BLaER1 treated with 17β-estradiol and CSF1 and Interleukin-3, amounts not matched to agents 10 nM and 100 nM (cell line): ENCODE measurements at regions not wholly inside any gene's neighbourhood (a gene's known extent, or its start where the extent isn't known, plus 50 kb on each side); places are given as distances from the start of the nearest gene placed in this dataset.

Experiments
- H3K27ac ChIP-seq, 11 experiments: shearing (Covaris generic); formaldehyde crosslinking; 2 replicates each; pipeline ENCODE4 v1.8.1; 2022
- H3K27me3 ChIP-seq, 11 experiments: shearing (Covaris generic); formaldehyde crosslinking; 2 replicates each; pipeline ENCODE4 v1.8.1; 2022
- H3K36me3 ChIP-seq, 11 experiments: shearing (Covaris generic); formaldehyde crosslinking; 2 replicates each; pipeline ENCODE4 v1.8.1; 2022
- H3K4me1 ChIP-seq, 10 experiments: shearing (Covaris generic); formaldehyde crosslinking; 2 replicates each; pipeline ENCODE4 v1.8.1; 2022
- H3K4me2 ChIP-seq, 11 experiments: shearing (Covaris generic); formaldehyde crosslinking; 2 replicates each; pipeline ENCODE4 v1.8.1; 2022
- H3K4me3 ChIP-seq, 10 experiments: shearing (Covaris generic); formaldehyde crosslinking; 2 replicates each; pipeline ENCODE4 v1.8.1; 2022
- H3K9ac ChIP-seq, 11 experiments: shearing (Covaris generic); formaldehyde crosslinking; 2 replicates each; pipeline ENCODE4 v1.8.1; 2022
- H3K9me3 ChIP-seq, 11 experiments: shearing (Covaris generic); formaldehyde crosslinking; replicated peaks in 1 of 11; 2 replicates each; pipeline ENCODE4 v1.8.1; 2022
- H4K20me1 ChIP-seq, 11 experiments: shearing (Covaris generic); formaldehyde crosslinking; 2 replicates each; pipeline ENCODE4 v1.8.1; 2022
- Cebpa-rat ChIP-seq, 11 experiments: shearing (Covaris generic); IDR thresholded peaks; 2 replicates each; pipeline ENCODE4 v1.8.1; 2022

DNA sequence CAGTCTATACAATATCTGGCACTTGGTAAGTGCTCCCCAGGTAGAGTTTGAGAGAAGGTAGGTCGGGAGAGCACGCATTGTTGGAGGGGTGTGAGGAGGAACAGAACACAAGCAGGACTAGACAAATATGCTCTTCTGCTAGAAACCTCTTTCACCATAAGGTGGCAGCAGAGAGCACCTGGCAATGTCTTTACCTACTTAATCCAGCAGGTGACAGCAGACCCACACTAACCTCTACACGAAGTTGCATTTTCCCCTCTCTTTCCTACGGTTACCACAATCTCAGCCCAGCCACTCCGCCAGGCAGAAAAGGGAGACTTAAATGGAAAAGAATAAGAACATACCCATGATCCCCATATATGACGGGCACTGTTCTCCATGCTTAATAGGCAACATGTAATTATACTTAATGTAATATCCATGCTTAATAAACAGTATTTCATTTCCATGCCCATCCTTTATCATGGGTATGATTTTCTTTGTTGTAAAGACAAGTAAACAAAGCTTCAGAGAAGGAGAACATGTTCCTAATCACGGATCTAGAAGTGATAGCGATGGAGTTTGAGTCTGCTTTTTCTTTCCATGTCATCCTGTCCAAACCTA lies 55.1 kb upstream of the CCL2 start:
- Histone ChIP-seq H3K27me3 (no peaks in the 10 kb centered on the region), H3K4me3 (no peak overlapping the region), H3K4me1 (peaks cover 27 to 75% (median 29%) of the 10 kb centered on the region in 10 experiments), H4K20me1 (no peaks in the 10 kb centered on the region), H3K36me3 (no peaks in the 10 kb centered on the region), H3K9me3 (peaks cover 0 to 13% (median 5%) of the 10 kb centered on the region in 11 experiments; a peak in 12 of 22 replicates), H3K9ac (peak overlapping the region in 7 of 11 experiments; percentile 37 to 90 (median 61); a peak in 9 of 22 replicates), H3K4me2 (peak overlapping the region; percentile 61 to 92 (median 80)), H3K27ac (peak overlapping the region in 9 of 11 experiments; percentile 25 to 95 (median 73); a peak in 16 of 22 replicates)
- no peak for TF ChIP-seq Cebpa-rat (IDR thresholded peaks at IDR 0.05)

DNA sequence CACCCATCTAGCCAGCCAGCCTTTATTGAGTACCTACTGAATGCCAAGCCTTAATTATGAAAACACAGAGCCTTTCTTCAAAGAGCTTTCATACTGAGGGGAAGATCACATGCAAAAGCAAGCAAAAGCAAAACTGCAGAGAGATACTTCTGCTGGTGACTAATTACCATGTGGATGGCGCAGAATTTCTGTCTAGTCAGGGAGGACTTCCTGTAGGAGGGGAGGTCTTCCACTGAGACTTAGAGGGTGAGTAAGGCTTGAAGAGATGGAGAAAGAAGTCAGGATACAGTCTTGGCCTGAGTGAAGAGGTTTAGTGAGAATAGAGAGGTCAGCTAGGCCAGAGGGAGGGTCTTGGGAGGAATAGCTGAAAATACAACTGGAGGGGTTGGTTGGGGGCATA lies 53.9 kb upstream of the CCL2 start:
- no peak overlapping the region; a peak in 2 of 20 replicates for H3K4me3 ChIP-seq
- no peak for TF ChIP-seq Cebpa-rat (IDR thresholded peaks at IDR 0.05)
- peak overlapping the region; percentile 61 to 92 (median 80) for H3K4me2 ChIP-seq
- H3K9me3 ChIP-seq: peaks cover 0 to 13% (median 5%) of the 10 kb centered on the region in 11 experiments; a peak in 12 of 22 replicates
- peak overlapping the region in 10 of 11 experiments; percentile 12 to 95 (median 72); a peak in 19 of 22 replicates for H3K27ac ChIP-seq
- peak overlapping the region in 10 of 11 experiments; percentile 14 to 90 (median 56); a peak in 16 of 22 replicates for H3K9ac ChIP-seq
- no peaks in the 10 kb centered on the region for H3K27me3 ChIP-seq
- no peaks in the 10 kb centered on the region for H3K36me3 ChIP-seq
- H4K20me1 ChIP-seq: no peaks in the 10 kb centered on the region
- peaks cover 28 to 82% (median 33%) of the 10 kb centered on the region in 10 experiments for H3K4me1 ChIP-seq

DNA sequence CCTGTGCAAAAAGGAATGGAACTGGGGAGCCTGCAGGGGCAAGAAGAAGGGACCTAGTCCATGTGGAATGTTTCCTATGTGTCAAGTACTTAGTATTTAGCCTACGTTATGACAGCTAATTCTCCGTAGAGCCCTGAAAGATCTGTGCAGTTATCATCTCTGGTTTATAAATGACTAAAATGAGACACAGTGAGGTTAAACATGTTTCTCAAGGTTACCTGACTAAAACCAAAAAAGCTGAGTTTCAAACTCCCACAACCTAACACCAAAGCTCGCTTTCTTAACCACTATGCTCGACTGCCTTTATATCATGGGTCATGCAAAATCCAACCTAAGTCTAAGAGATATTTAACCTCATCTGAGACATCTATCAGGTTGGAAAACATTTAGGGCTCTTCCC lies 53.3 kb upstream of the CCL2 start:
- Histone ChIP-seq H3K36me3 (no peaks in the 10 kb centered on the region), H4K20me1 (no peaks in the 10 kb centered on the region), H3K9me3 (peaks cover 0 to 13% (median 5%) of the 10 kb centered on the region in 11 experiments; a peak in 12 of 22 replicates), H3K4me1 (peaks cover 28 to 88% (median 37%) of the 10 kb centered on the region in 10 experiments), H3K9ac (peak overlapping the region in 4 of 11 experiments; percentile 21 to 90 (median 82); a peak in 6 of 22 replicates), H3K27ac (peak overlapping the region in 9 of 11 experiments; percentile 25 to 95 (median 73); a peak in 15 of 22 replicates), H3K27me3 (no peaks in the 10 kb centered on the region), H3K4me3 (no peak overlapping the region), H3K4me2 (peak overlapping the region; percentile 61 to 92 (median 80))
- TF ChIP-seq Cebpa-rat (IDR thresholded peaks at IDR 0.05): no peak

DNA sequence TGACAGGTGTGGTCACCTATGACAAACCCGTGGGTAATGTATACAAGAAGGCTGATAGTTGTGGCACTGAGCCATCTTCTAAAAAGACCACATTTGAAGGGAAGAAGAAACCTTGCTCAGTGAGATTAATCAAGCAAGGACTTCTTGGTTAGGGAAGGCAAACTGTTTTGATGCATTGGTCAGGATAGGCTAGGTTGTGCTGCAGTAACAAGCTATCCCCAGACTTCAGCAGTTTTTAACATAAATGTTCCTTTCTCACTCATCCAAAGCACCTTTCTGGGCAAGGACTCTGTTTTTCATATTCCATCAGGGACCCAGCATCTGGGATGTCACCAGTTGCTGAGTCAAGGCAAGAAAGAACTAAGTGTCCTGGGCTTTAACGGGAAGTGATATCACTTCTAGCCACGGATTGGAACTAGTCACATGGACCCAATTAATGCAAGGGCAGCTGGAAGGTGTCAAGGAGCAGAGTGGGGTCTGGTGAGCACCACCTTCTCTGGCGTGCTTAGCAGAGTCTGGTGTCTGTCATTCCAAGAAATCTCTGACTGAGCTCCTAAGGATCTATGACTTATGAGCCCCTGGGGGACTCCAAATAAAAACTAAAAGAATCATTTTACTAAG lies 52.0 kb upstream of the CCL2 start:
- H3K9ac ChIP-seq: no peak overlapping the region
- TF ChIP-seq Cebpa-rat (IDR thresholded peaks at IDR 0.05): no peak
- H3K27ac ChIP-seq: peak overlapping the region in 1 of 11 experiments; percentile 1; a peak in 1 of 22 replicates
- no peaks in the 10 kb centered on the region for H3K36me3 ChIP-seq
- no peak overlapping the region for H3K4me3 ChIP-seq
- H3K9me3 ChIP-seq: peaks cover 1 to 19% (median 11%) of the 10 kb centered on the region in 11 experiments
- peaks cover 28 to 99% (median 37%) of the 10 kb centered on the region in 10 experiments for H3K4me1 ChIP-seq
- no peaks in the 10 kb centered on the region for H4K20me1 ChIP-seq
- no peaks in the 10 kb centered on the region for H3K27me3 ChIP-seq
- peak overlapping the region in 3 of 11 experiments; percentile 84 to 92 (median 88); a peak in 6 of 22 replicates for H3K4me2 ChIP-seq

DNA sequence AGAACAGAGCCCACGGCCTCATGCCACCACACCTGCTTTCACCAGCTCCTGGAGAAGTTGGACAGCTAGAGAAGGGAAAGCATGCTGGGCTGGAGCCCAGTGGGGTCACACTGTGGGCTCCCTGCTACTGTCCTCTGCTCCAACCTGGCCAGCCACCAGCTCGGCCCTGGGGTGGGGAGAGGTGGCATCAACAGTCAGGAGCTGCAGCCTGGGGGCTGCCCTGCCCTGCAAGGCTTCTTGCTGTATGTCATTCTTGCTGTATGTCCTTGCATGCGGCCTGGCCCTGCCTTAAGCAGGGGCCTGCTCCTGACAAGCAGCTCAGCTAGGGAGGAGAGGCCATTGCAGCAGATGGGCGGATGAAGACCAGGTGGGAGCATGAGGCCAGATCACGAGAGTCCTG lies 50.7 kb upstream of the CCL2 start:
- Histone ChIP-seq H3K9ac (no peak overlapping the region), H3K27ac (no peak overlapping the region), H3K9me3 (peaks cover 13 to 31% (median 22%) of the 10 kb centered on the region in 11 experiments), H3K27me3 (no peaks in the 10 kb centered on the region), H3K4me2 (peak overlapping the region in 3 of 11 experiments; percentile 84 to 92 (median 88); a peak in 4 of 22 replicates), H3K4me1 (peaks cover 28 to 91% (median 37%) of the 10 kb centered on the region in 10 experiments), H3K36me3 (no peaks in the 10 kb centered on the region), H4K20me1 (no peaks in the 10 kb centered on the region), H3K4me3 (no peak overlapping the region)
- TF ChIP-seq Cebpa-rat (IDR thresholded peaks at IDR 0.05): no peak
